ENCODE measurements at regions not wholly inside any gene's neighbourhood (a gene's known extent, or its start where the extent isn't known, plus 50 kb on each side); places are given as distances from the start of the nearest gene placed in this dataset.
"Not testable (repeated sequence)": the region's sequence is repeated elsewhere in the genome, so short reads cannot be mapped to it uniquely, and the experiment has no call there.

GRCh38 chr21:10424097-10424886 is 97.1 kb upstream of the TPTE start:
- TF ChIP-seq, protein P1, sequence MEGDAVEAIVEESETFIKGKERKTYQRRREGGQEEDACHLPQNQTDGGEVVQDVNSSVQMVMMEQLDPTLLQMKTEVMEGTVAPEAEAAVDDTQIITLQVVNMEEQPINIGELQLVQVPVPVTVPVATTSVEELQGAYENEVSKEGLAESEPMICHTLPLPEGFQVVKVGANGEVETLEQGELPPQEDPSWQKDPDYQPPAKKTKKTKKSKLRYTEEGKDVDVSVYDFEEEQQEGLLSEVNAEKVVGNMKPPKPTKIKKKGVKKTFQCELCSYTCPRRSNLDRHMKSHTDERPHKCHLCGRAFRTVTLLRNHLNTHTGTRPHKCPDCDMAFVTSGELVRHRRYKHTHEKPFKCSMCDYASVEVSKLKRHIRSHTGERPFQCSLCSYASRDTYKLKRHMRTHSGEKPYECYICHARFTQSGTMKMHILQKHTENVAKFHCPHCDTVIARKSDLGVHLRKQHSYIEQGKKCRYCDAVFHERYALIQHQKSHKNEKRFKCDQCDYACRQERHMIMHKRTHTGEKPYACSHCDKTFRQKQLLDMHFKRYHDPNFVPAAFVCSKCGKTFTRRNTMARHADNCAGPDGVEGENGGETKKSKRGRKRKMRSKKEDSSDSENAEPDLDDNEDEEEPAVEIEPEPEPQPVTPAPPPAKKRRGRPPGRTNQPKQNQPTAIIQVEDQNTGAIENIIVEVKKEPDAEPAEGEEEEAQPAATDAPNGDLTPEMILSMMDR (IDR thresholded peaks at IDR 0.05), result not testable (repeated sequence)
- TF ChIP-seq POLR2A (IDR thresholded peaks at IDR 0.05), result not testable (repeated sequence)

Measured in gastroesophageal sphincter (tissue), 3 donors.